ENCODE measurements at regions not wholly inside any gene's neighbourhood (a gene's known extent, or its start where the extent isn't known, plus 50 kb on each side); places are given as distances from the start of the nearest gene placed in this dataset.

DNA sequence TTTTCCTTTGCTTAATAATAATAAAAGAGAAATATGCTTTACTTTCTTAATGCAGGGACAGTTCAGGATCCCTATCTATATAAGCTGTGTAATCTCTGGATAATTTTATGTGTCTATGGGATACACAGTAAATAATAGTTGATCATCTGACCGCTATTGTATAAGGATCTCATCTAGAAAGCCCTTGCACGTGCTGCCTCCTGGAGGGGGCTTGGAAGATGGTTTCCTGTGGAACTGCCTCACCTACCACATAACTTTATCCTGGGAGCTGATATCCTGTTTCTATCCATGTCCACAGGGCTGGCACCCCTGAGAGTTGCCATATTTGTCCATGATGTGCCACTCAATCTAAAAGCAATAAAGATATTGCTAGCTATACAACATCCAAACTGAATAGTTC lies 139.3 kb upstream of the FRMPD4 start:
- no peaks in the 10 kb centered on the region for H3K9me3 Mint-ChIP-seq (ENCODE audit: insufficient read depth)
- intact Hi-C loops (cut with micrococcal nuclease) = no loop called here
- no peak for DNase-seq
- Histone ChIP-seq H3K36me3 (replicated peaks in 1 of 2; ENCODE audit: control extremely low read depth in 1 of 2, control insufficient read depth in 1 of 2, extremely low read depth in 1 of 2, insufficient read depth in 2 of 2, low read length in 1 of 2) (no peaks in the 10 kb centered on the region), H3K4me3 (ENCODE audit: control extremely low read depth in 1 of 5, extremely low read depth in 1 of 5, insufficient read depth in 1 of 5, low read depth in 2 of 5, low read length in 4 of 5) (no peak overlapping the region), H3K9me3 (ENCODE audit: control extremely low read depth in 1 of 3, control insufficient read depth in 2 of 3, insufficient read depth in 1 of 3, low read length in 2 of 3) (no peaks in the 10 kb centered on the region), H3K9ac (ENCODE audit: low read length) (no peak overlapping the region), H2AFZ (ENCODE audit: insufficient read depth, low read depth, low read length, poor library complexity, severe bottlenecking) (no peak overlapping the region), H3K27me3 (replicated peaks in 1 of 4; ENCODE audit: control extremely low read depth in 1 of 4, control insufficient read depth in 3 of 4, insufficient read depth in 4 of 4, low read length in 3 of 4) (peaks cover 0 to 5% (median 0%) of the 10 kb centered on the region in 4 experiments), H4K20me1 (ENCODE audit: control insufficient read depth, insufficient read depth, low read length, poor library complexity, severe bottlenecking) (no peaks in the 10 kb centered on the region), H3K4me2 (replicated peaks; ENCODE audit: low read depth, low read length, poor library complexity, severe bottlenecking) (no peak overlapping the region), H3K27ac (ENCODE audit: low read length in 2 of 2) (no peak overlapping the region), H3K79me2 (ENCODE audit: control insufficient read depth, insufficient read depth, low read length) (no peaks in the 10 kb centered on the region), H3K4me1 (ENCODE audit: control insufficient read depth in 2 of 2, insufficient read depth in 2 of 2, low read length in 2 of 2) (no peaks in the 10 kb centered on the region)
- ATAC-seq (ENCODE audit: low read depth) = no peak
- TF ChIP-seq EZH2 (IDR thresholded peaks at IDR 0.05; ENCODE audit: borderline replicate concordance, insufficient read depth, low read depth, low read length, poor library complexity, severe bottlenecking) = no peak
- TF ChIP-seq, protein P1, sequence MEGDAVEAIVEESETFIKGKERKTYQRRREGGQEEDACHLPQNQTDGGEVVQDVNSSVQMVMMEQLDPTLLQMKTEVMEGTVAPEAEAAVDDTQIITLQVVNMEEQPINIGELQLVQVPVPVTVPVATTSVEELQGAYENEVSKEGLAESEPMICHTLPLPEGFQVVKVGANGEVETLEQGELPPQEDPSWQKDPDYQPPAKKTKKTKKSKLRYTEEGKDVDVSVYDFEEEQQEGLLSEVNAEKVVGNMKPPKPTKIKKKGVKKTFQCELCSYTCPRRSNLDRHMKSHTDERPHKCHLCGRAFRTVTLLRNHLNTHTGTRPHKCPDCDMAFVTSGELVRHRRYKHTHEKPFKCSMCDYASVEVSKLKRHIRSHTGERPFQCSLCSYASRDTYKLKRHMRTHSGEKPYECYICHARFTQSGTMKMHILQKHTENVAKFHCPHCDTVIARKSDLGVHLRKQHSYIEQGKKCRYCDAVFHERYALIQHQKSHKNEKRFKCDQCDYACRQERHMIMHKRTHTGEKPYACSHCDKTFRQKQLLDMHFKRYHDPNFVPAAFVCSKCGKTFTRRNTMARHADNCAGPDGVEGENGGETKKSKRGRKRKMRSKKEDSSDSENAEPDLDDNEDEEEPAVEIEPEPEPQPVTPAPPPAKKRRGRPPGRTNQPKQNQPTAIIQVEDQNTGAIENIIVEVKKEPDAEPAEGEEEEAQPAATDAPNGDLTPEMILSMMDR (IDR thresholded peaks at IDR 0.05) = no peak
- peaks cover 3% of the 10 kb centered on the region for H3K27me3 Mint-ChIP-seq
- 20% methylated on average over 1 of the region's 2 CpGs for WGBS (ENCODE audit: insufficient coverage)
- H3K4me3 Mint-ChIP-seq = no peak overlapping the region
- H3K27ac Mint-ChIP-seq = no peak overlapping the region
- ChIA-PET CTCF (no interaction called here), POLR2A (no interaction called here)
- no peaks in the 10 kb centered on the region for H3K4me1 Mint-ChIP-seq

DNA sequence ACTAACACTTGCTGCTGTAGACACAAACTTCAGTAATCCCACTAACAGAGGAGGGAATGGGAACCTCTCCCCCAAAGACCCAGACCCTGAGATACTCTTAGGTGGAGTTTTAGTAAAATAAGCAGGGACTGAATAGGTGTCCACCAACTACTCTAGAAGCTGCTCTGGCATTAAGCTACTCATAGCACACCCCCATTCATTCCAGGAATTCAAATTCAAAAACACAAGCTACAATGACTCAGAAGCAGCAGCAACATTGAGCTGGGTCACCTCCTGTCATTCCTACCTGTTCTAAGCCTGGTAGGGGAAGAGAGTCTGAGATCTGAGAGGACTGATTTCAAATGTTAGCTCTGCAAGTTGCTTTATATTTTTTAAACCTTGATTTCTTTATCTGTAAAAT lies 135.4 kb upstream of the FRMPD4 start:
- Histone ChIP-seq H3K27me3 (replicated peaks in 1 of 4; ENCODE audit: control extremely low read depth in 1 of 4, control insufficient read depth in 3 of 4, insufficient read depth in 4 of 4, low read length in 3 of 4) (peaks cover 0 to 5% (median 0%) of the 10 kb centered on the region in 4 experiments), H2AFZ (ENCODE audit: insufficient read depth, low read depth, low read length, poor library complexity, severe bottlenecking) (no peak overlapping the region), H3K4me1 (ENCODE audit: control insufficient read depth in 2 of 2, insufficient read depth in 2 of 2, low read length in 2 of 2) (no peaks in the 10 kb centered on the region), H3K4me2 (replicated peaks; ENCODE audit: low read depth, low read length, poor library complexity, severe bottlenecking) (no peak overlapping the region), H3K9ac (ENCODE audit: low read length) (no peak overlapping the region), H3K36me3 (replicated peaks in 1 of 2; ENCODE audit: control extremely low read depth in 1 of 2, control insufficient read depth in 1 of 2, extremely low read depth in 1 of 2, insufficient read depth in 2 of 2, low read length in 1 of 2) (no peaks in the 10 kb centered on the region), H3K4me3 (ENCODE audit: control extremely low read depth in 1 of 5, extremely low read depth in 1 of 5, insufficient read depth in 1 of 5, low read depth in 2 of 5, low read length in 4 of 5) (no peak overlapping the region), H3K79me2 (ENCODE audit: control insufficient read depth, insufficient read depth, low read length) (no peaks in the 10 kb centered on the region), H3K27ac (ENCODE audit: low read length in 2 of 2) (no peak overlapping the region), H3K9me3 (ENCODE audit: control extremely low read depth in 1 of 3, control insufficient read depth in 2 of 3, insufficient read depth in 1 of 3, low read length in 2 of 3) (no peaks in the 10 kb centered on the region), H4K20me1 (ENCODE audit: control insufficient read depth, insufficient read depth, low read length, poor library complexity, severe bottlenecking) (no peaks in the 10 kb centered on the region)
- H3K27me3 Mint-ChIP-seq = peaks cover 3% of the 10 kb centered on the region
- CTCF ChIA-PET = no interaction called here
- H3K27ac Mint-ChIP-seq = no peak overlapping the region
- intact Hi-C loops (cut with micrococcal nuclease) = no loop called here
- no peaks in the 10 kb centered on the region for H3K9me3 Mint-ChIP-seq (ENCODE audit: insufficient read depth)
- ATAC-seq (ENCODE audit: low read depth) (no peak), DNase-seq (no peak)
- TF ChIP-seq, protein P1 (IDR thresholded peaks at IDR 0.05) = no peak
- TF ChIP-seq EZH2 (IDR thresholded peaks at IDR 0.05; ENCODE audit: borderline replicate concordance, insufficient read depth, low read depth, low read length, poor library complexity, severe bottlenecking) = no peak
- POLR2A ChIA-PET = no interaction called here
- H3K4me1 Mint-ChIP-seq = no peaks in the 10 kb centered on the region
- no peak overlapping the region for H3K4me3 Mint-ChIP-seq
